ENCODE measurements at regions not wholly inside any gene's neighbourhood (a gene's known extent, or its start where the extent isn't known, plus 50 kb on each side); places are given as distances from the start of the nearest gene placed in this dataset.
A peak's percentile ranks its signal among the peaks of the same experiment; 100 is the strongest.

GRCh38 chr13:108508263-108508662 lies 121.1 kb upstream of the MYO16 start:
- Histone ChIP-seq H3K9me3 (no peaks in the 10 kb centered on the region), H3K9ac (ENCODE audit: low read depth in 2 of 2, low read length in 2 of 2) (no peak overlapping the region), H3K27me3 (no peaks in the 10 kb centered on the region), H3K4me3 (no peak overlapping the region), H3K36me3 (no peaks in the 10 kb centered on the region), H3K4me1 (no peaks in the 10 kb centered on the region), H3K27ac (no peak overlapping the region)
- TF ChIP-seq CTCF (IDR thresholded peaks at IDR 0.05) = peak; percentile 18
- DNase-seq = no peak
- intact Hi-C loops (cut with DNase I) = loop anchor here (5.0 kb wide), 1 partner anchor 186 kb away; no protein-coding TSS in a partner anchor

GRCh38 chr13:108525827-108526226 lies 103.6 kb upstream of the MYO16 start:
- Histone ChIP-seq H3K4me3 (no peak overlapping the region), H3K27ac (no peak overlapping the region), H3K9me3 (no peaks in the 10 kb centered on the region), H3K36me3 (no peaks in the 10 kb centered on the region), H3K4me1 (no peaks in the 10 kb centered on the region), H3K27me3 (no peaks in the 10 kb centered on the region), H3K9ac (ENCODE audit: low read depth in 2 of 2, low read length in 2 of 2) (no peak overlapping the region)
- intact Hi-C loops (cut with DNase I) = no loop called here
- DNase-seq = no peak
- no peak for TF ChIP-seq CTCF (IDR thresholded peaks at IDR 0.05)

- Histone ChIP-seq H3K9ac (ENCODE audit: low read depth in 2 of 2, low read length in 2 of 2) (no peak overlapping the region), H3K4me3 (no peak overlapping the region), H3K9me3 (no peaks in the 10 kb centered on the region), H3K27ac (no peak overlapping the region), H3K36me3 (no peaks in the 10 kb centered on the region), H3K27me3 (no peaks in the 10 kb centered on the region), H3K4me1 (no peaks in the 10 kb centered on the region)
- intact Hi-C loops (cut with DNase I) = no loop called here
- TF ChIP-seq CTCF (IDR thresholded peaks at IDR 0.05) = no peak
- DNase-seq = no peak
Observed at GRCh38 chr13:108526286-108526685, 103.1 kb upstream of the MYO16 start.

- Histone ChIP-seq H3K27me3 (no peaks in the 10 kb centered on the region), H3K9ac (ENCODE audit: low read depth in 2 of 2, low read length in 2 of 2) (no peak overlapping the region), H3K4me3 (no peak overlapping the region), H3K9me3 (no peaks in the 10 kb centered on the region), H3K27ac (no peak overlapping the region), H3K4me1 (no peaks in the 10 kb centered on the region), H3K36me3 (no peaks in the 10 kb centered on the region)
- intact Hi-C loops (cut with DNase I) = no loop called here
- TF ChIP-seq CTCF (IDR thresholded peaks at IDR 0.05) = no peak
- DNase-seq = no peak
Observed at GRCh38 chr13:108527844-108528243, 101.6 kb upstream of the MYO16 start.

GRCh38 chr13:108528303-108528702 lies 101.1 kb upstream of the MYO16 start:
- Histone ChIP-seq H3K4me1 (no peaks in the 10 kb centered on the region), H3K27me3 (no peaks in the 10 kb centered on the region), H3K9ac (ENCODE audit: low read depth in 2 of 2, low read length in 2 of 2) (no peak overlapping the region), H3K4me3 (no peak overlapping the region), H3K36me3 (no peaks in the 10 kb centered on the region), H3K9me3 (no peaks in the 10 kb centered on the region), H3K27ac (no peak overlapping the region)
- DNase-seq = no peak
- intact Hi-C loops (cut with DNase I) = no loop called here
- TF ChIP-seq CTCF (IDR thresholded peaks at IDR 0.05) = no peak

- H3K27ac ChIP-seq = no peak overlapping the region
- no peak for DNase-seq
- H3K9me3 ChIP-seq = no peaks in the 10 kb centered on the region
- no peaks in the 10 kb centered on the region for H3K27me3 ChIP-seq
- H3K4me3 ChIP-seq = no peak overlapping the region
- no peak for TF ChIP-seq CTCF (IDR thresholded peaks at IDR 0.05)
- intact Hi-C loops (cut with DNase I) = no loop called here
- H3K4me1 ChIP-seq = no peaks in the 10 kb centered on the region
- H3K9ac ChIP-seq (ENCODE audit: low read depth in 2 of 2, low read length in 2 of 2) = no peak overlapping the region
- no peaks in the 10 kb centered on the region for H3K36me3 ChIP-seq
Observed at GRCh38 chr13:108533842-108534241, 95.6 kb upstream of the MYO16 start.

Data from colonic mucosa (tissue), 4 donors.